Prostate gland (tissue), 2 donors: ENCODE measurements at regions not wholly inside any gene's neighbourhood (a gene's known extent, or its start where the extent isn't known, plus 50 kb on each side); places are given as distances from the start of the nearest gene placed in this dataset.

Experiments used
- DNase-seq: peaks from one replicate; pipeline ENCODE4 v3.0.0-alpha.2; 2019; ENCODE audit warnings: low spot score
- H3K27ac ChIP-seq, 2 donors: fragments of 200-600 bp; sonication (generic); 2 replicates each; pipeline ENCODE4 v1.5.1; 2017 to 2019
- H3K27me3 ChIP-seq: fragments of 200-600 bp; sonication (generic); replicated peaks from 2 replicates; pipeline ENCODE4 v1.5.1; 2019; ENCODE audit not compliant: insufficient read depth
- H3K36me3 ChIP-seq, 2 donors: fragments of 200-600 bp; sonication (generic); 1 replicate in 1 of 2; 2 replicates in 1 of 2; pipeline versions ENCODE4 v1.5.1 to v1.8.1; 2017 to 2019
- H3K4me1 ChIP-seq: fragments of 200-600 bp; sonication (generic); replicated peaks from 2 replicates; pipeline ENCODE4 v1.5.1; 2019
- H3K4me3 ChIP-seq, 2 donors: fragments of 200-600 bp; sonication (generic); 2 replicates each; pipeline ENCODE4 v1.5.1; 2017 to 2019
- H3K9me3 ChIP-seq: fragments of 200-600 bp; sonication (generic); 2 replicates; pipeline ENCODE4 v1.5.1; 2017
- CTCF ChIP-seq, 4 experiments: fragments of 200-600 bp in 2 of 4; fragments of 450-650 bp in 2 of 4; sonication (generic) in 2 of 4; IDR thresholded peaks; 1 replicate in 3 of 4; 2 replicates in 1 of 4; pipeline ENCODE4 v1.5.1; 2016 to 2019; ENCODE audit warnings: antibody characterized with exemption in 4 of 4, mild to moderate bottlenecking in 2 of 4, moderate library complexity in 2 of 4
- POLR2A ChIP-seq: fragments of 450-650 bp; IDR thresholded peaks from one replicate; pipeline ENCODE4 v1.6.1; 2016; ENCODE audit warnings: antibody characterized with exemption, mild to moderate bottlenecking
- POLR2AphosphoS5 ChIP-seq: sonication (generic); formaldehyde crosslinking; IDR thresholded peaks from one replicate; pipeline ENCODE4 v1.6.1; 2017; ENCODE audit warnings: antibody characterized with exemption
- WGBS: methylation state at CpG from one replicate; pipeline ENCODE4 v1.1.5; 2018; 5-methylcytosine and 5-hydroxymethylcytosine counted together
- intact Hi-C: fragments of 100-400 bp; cut with DNase I; formaldehyde crosslinking; loops from one replicate; pipeline ENCODE4 v1.14.2; 2022

GRCh38 chr12:124481257-124481750, 86.1 kb downstream of the NCOR2 start:
- Histone ChIP-seq H3K36me3 (peaks cover 0 to 3% of the 10 kb centered on the region in 2 donors), H3K4me3 (no peak overlapping the region), H3K27me3 (no peaks in the 10 kb centered on the region), H3K27ac (no peak overlapping the region), H3K9me3 (no peaks in the 10 kb centered on the region), H3K4me1 (peaks cover 4% of the 10 kb centered on the region)
- no peak for DNase-seq
- intact Hi-C loops: no loop called here
- WGBS: 72% methylated on average over 16 of the region's 17 CpGs
- TF ChIP-seq POLR2A: no peak
- TF ChIP-seq CTCF (IDR thresholded peaks at IDR 0.05): no peak
- TF ChIP-seq POLR2AphosphoS5: no peak

GRCh38 chr12:124480469-124481256, 86.7 kb downstream of the NCOR2 start:
- peaks cover 0 to 1% of the 10 kb centered on the region in 2 donors for H3K36me3 ChIP-seq
- peaks cover 4% of the 10 kb centered on the region for H3K4me1 ChIP-seq
- H3K9me3 ChIP-seq: no peaks in the 10 kb centered on the region
- no peaks in the 10 kb centered on the region for H3K27me3 ChIP-seq
- 37% methylated on average over 15 of the region's 15 CpGs for WGBS
- TF ChIP-seq POLR2A (no peak), CTCF (IDR thresholded peaks at IDR 0.05) (no peak), POLR2AphosphoS5 (no peak)
- intact Hi-C loops: no loop called here
- no peak overlapping the region for H3K27ac ChIP-seq
- no peak for DNase-seq
- H3K4me3 ChIP-seq: no peak overlapping the region

GRCh38 chr12:124479680-124480468, 87.5 kb downstream of the NCOR2 start:
- 63% methylated on average over 19 of the region's 19 CpGs for WGBS
- no peaks in the 10 kb centered on the region for H3K27me3 ChIP-seq
- TF ChIP-seq POLR2AphosphoS5: no peak
- TF ChIP-seq POLR2A: no peak
- no peak for TF ChIP-seq CTCF (IDR thresholded peaks at IDR 0.05)
- H3K4me3 ChIP-seq: no peak overlapping the region
- no peak overlapping the region for H3K27ac ChIP-seq
- H3K9me3 ChIP-seq: no peaks in the 10 kb centered on the region
- intact Hi-C loops: no loop called here
- H3K36me3 ChIP-seq: no peaks in the 10 kb centered on the region
- peaks cover 4% of the 10 kb centered on the region for H3K4me1 ChIP-seq
- DNase-seq: no peak

- no peak for DNase-seq
- Histone ChIP-seq H3K27me3 (no peaks in the 10 kb centered on the region), H3K27ac (no peak overlapping the region), H3K4me3 (no peak overlapping the region), H3K36me3 (no peaks in the 10 kb centered on the region), H3K4me1 (peaks cover 4% of the 10 kb centered on the region), H3K9me3 (no peaks in the 10 kb centered on the region)
- TF ChIP-seq CTCF (IDR thresholded peaks at IDR 0.05) (no peak), POLR2A (no peak), POLR2AphosphoS5 (no peak)
- WGBS: 90% methylated on average over 40 of the region's 42 CpGs
- intact Hi-C loops: no loop called here
These were observed 88.3 kb downstream of the NCOR2 start for GRCh38 chr12:124478985-124479645.
